HUDEP-2 (cell line): ENCODE measurements at regions not wholly inside any gene's neighbourhood (a gene's known extent, or its start where the extent isn't known, plus 50 kb on each side); places are given as distances from the start of the nearest gene placed in this dataset.

Experiments
- DNase-seq, 76 experiments: peaks; one replicate each; lab custom pipeline; 2025; ENCODE audit not compliant: unreplicated experiment in 76 of 76; lab: John Stamatoyannopoulos, UW

DNA sequence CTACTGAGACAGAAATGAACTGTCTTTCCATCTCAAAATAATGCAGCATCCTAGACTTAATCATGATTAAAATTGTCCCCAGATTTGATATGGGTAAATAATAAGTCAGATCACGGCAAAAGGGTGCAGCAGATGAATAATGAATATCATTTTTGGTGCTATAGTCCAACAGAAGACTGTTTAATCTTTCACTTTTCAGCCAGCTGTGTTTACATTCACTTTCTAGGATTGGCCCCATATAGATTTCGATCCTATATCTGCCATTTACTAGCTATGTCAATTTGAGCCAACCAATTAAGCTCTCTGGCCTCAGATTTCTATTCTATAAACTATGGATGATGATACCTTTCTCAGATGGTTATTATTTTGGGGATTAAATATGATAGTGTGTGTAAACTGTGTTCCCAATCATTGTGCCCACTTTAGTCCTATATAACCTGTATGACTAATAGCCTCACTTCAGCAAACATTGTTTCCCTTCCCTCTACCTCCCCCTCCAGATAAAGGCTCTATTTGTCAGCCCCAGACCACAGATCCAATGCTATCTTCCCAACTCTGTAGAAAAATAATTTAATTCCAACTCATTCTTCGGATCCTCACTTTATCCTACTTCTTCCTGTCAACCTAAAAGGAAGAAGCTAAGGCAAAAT, 53.6 kb upstream of the NT5E start:
- DNase-seq: no peak

DNA sequence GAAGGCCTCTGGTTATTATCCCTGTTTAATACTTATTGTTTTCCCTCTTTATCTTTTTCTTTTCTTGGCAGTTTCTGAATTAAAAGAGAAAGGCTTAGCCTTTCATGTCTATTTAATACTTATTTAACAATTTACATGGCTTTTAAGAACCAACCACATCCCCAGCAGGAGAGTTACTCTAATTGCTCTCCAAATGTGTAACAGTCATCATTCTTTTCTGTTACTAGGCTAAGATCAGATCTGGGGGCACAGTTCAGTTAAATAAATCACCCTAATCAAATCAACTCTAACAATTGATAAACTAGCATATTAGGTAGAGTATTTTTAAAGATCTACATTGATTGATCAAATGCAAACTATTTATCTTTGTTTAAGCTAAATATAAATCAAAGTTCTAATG, 54.1 kb upstream of the NT5E start:
- no peak for DNase-seq

DNA sequence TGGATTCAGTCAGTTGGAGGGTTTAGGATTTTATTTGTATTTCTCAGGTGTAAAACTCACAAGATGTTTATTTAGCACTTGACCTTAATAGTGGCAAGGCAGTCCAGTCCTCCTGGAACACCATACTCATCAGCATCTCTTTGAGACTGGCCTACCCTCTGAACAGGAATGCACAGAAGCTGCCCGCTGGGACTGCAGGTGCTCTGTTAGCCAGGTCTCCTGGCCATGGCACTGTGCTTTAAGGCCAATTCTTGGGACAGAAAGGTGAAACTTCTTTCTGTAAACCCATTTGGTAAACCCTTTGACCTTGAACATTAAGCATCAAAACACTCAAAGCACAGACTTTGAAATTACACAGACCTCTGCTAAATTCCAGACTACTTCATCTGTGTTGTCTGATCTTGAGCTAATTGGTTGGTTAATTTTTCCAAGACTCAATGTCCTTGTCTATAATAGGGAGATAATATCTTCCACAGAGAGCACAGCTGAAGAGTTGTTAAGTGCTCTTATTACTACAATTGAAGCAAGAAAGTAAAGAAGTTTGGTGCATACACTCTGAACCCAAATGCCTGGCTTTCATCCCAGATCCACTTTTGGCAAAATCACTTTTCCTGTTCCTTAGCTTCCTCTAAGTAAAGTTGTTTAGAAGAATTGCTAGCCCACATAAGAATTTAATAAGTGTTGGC, 54.9 kb upstream of the NT5E start:
- peak in 1 of 76 experiments; percentile 1 for DNase-seq

DNA sequence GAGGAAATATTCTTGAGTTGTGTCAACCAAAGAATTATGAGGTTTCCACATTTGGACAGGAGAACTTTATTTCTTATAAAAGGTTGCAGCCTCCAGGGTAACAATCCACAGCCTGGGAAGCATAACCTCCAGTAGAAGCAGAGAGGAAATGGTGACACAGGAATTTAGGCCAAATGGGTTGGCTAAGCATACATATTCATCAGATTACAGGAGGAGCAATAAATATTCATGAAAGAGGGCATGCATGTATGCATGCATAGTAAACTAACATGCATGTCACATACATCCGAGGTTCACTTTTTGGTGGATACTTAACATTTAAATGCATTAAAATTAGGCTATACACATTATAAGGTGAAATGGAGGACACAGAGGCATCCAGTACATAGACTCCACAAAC, 55.7 kb upstream of the NT5E start:
- no peak for DNase-seq

DNA sequence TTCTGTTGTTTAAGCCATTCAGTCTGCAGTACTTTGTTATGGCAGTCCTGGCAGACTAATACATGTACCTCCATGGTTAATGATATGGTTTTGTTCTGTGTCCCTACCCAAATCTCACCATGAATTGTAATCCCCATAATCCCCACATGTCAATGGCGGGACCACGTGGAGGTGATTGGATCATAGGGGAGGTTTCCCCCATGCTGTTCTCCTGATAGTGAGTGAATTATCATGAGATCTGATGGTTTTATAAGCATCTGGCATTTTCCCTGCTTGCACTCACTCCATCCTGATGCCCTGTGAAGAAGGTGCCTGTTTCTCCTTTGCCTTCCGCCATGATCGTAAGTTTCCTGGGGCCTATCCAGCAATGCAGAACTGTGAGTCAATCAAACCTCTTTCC, 57.5 kb upstream of the NT5E start:
- no peak for DNase-seq

DNA sequence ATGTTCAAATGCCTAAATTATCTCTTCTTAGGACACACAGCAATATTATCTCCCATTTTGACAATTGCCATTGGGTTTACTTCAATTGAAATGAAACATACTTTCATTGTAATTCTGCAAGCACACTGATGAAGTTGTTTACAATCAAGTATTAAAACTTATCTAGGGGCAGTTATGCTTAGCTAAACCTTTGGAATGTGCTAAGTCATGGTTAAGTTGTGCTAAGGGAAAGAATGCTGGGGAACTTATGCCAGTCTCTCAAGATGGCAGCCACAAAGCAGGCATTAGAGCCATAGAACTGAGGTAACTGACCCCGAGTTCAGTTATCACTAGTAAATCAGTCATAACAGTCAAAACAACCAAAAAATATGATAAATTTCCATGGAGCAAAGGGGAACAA, 59.1 kb upstream of the NT5E start:
- DNase-seq: no peak

DNA sequence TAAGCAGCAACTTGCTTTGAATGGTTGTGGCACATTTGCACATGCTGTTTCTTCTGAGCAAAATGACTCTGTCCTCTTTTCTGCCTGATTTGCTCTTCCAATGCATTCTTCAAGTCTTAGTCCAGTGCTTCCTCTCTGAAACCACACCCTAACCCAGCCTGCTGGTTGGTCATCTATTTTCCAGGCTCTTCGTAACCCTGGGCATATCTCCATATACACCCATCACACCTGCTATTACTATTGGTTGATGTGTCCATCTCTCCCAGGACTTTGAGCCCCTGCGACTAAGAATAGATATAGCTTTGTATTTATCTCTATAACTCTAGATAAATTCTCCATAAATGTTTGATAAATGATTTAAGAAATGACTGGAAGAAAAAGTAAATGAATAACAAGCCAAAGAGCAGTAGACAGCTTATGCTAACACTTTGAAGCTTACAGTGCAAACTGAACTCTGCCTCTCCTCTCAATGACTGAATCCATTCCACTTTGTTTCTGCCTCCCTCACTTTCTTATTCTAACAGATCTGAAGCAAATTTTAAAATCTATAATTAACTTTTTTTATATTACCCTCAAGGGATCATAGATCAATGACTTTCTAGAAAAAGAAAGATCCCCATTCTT, 59.7 kb upstream of the NT5E start:
- no peak for DNase-seq

DNA sequence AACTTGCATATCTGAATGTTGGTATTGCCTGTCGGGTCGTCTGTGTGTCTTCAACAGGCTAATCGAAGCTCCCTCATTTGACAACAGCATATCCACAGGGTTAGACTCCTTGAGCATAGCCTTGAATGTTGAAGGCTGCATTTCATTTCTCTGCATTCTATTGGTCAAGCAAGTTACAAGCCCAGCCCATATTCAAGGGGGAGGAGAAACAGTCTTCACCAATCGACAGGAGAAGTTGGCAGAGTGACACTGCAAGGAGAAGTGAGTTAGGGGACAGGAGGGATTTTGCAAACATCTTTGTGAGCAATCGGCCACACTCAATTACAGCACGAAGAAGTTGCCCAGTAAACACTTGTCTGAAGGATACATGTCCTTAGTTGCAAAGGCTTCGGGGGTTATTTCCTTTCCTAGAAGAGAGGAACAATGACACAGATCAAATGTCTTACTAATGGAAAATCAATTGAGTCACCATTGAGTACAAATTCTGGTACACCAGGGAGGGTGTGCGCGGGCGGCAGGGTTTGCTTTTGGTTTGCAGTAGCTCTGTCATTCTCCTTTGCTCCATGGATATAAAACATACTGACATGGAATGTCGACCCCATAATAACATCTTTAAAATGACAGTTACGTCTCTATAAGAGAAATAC, 60.6 kb upstream of the NT5E start:
- DNase-seq: no peak

DNA sequence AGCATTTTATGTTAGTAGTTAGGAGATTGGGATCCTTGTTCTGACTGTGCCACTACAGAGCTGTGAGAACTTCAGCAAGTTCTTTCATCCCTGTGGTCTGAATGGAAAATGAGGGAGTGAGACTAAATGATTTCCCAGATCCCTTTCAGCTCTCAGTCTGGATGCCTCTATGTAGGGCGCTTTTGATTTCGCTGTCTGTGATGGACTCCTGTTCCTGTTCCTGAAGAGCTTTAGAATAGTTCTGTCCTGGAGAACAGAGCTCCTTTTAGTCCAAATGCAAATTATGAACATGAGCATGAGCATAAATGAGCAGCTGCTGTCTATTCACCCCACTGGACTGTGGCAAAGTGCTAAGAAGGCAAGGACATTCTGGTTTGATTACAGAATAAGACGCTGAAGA, 61.4 kb upstream of the NT5E start:
- DNase-seq: no peak

DNA sequence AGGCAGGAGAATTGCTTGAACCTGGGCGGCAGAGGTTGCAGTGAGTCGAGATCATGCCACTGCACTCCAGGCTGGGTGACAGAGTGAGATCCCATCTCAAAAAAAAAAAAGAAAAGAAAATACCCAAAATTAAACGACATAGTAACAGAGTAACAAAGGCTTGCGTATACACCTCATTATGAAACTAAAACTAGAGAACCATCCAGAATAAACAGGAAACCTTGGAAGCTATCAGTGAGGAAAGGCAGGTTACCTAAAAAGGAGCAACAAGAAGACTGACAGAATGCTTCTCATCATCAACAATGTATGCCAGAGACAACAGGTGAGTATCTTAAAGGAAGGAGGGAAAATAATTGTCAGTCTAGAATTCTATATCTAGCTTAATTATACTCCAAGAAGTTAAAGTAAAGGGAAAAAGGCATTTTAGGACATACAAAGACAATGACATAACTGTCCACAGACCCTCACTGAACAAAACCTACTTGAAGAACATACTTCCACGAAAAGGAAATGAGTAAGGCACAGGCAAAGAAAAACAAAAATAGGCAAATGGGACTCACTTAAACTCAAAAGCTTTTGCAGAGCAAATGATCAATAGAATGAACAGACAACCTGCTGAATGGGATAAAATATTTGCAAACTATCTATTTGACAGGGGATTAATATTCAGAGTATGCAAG, 64.1 kb upstream of the NT5E start:
- DNase-seq: no peak

DNA sequence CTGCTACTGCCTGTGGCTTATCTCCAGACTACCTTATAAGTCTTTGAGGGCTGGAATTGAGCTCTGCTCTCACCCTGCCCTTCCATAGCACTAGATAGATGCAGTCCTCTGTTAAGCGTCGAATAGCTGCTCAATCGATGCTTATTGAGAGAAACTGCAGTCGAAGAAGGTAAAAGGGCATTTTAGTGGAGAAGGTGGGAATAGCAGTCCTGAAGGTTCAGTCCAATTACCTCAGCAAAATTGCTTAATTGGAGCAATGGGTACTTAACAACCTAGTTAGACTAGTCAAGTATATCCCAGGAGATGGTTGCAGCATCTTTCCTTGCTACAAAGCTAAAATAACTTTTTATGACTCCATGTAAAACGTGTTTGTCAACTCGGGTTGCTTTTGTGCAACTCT, 66.8 kb upstream of the NT5E start:
- DNase-seq: no peak

DNA sequence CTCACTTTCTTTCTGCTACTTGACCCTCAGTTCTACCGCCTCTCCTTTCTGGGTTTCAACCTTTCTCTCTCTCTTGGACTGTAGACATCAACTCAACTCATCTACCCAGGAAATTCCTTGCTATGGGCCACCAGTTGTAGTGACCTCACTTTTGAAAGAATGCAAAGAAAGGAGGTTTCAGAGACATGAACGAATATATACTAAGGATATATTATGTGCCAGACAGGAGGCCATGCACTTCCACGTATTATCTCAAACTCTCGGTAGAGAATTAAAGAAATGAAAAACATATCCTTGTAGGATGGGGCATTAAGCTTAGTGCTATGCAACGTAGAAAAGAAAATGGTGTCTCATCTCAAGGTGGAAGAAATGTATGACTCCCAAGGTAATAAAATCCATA, 67.3 kb upstream of the NT5E start:
- no peak for DNase-seq

DNA sequence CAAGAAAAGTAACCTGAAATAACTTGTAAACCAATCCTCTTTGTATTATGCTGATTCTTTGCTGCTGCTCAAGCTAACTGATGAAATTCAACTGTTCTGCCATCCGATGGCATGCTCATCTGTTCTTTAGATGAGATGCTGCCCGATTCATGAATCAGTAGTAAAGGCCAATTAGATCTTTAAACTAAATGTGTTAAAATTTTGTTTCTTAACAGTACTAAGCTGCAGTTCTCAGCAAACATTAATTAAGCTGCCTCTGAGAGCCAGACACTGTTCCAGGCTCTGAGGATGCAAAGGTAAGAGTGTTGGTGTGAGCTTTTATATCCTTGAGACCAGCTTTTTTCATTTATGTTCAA, 77.0 kb upstream of the NT5E start:
- no peak for DNase-seq

DNA sequence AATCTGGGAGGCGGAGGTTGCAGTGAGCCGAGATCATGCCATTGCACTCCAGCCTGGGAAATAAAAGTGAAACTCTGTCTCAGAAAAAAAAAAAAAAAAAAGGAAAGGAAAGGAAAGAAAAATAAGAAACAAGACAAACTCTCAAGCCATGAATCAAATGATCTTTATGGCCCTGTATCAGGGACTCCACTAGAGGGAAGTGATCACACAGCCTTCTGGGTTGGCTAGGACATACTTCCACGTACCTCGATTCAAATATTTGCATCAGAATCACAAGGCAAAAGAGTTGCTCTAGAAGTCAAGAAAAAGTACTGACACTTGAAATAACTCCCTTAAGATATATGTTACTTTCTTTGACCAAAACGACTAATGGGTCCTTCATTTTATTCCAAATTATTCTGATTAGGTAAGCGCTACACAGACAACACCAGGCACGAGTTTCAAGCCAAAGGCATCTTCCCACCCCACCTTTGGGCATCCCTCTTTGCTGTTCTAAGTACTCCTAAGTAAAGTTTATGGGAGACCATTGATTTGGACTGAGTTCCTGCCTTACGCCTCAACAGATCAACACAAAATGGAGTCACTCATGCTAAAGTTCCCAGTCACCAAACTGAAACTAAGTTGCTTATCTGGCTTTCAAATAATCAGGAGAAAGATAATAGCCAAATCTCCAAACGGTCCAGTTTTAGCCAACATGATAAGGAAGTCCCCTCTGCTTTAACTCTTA, 77.5 kb upstream of the NT5E start:
- DNase-seq: no peak

DNA sequence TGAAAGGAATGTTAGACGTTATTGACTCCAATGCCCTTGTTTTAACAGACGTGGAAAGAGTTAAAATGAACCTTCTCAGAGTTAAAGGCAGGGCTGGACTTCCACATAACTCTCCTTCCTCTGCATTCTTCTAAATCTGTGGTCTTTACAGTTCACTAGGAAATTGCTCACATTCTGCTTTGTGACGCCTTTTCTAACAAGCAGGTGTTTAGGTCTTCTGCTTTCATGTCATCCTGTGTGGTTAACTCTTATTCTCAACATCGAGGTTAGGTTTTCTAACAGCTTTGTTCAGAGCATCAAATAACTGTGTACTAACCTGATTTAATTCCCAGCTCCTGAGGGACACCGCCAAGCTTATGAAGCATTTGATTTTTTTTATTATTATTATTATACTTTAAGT, 81.3 kb upstream of the NT5E start:
- DNase-seq: no peak

DNA sequence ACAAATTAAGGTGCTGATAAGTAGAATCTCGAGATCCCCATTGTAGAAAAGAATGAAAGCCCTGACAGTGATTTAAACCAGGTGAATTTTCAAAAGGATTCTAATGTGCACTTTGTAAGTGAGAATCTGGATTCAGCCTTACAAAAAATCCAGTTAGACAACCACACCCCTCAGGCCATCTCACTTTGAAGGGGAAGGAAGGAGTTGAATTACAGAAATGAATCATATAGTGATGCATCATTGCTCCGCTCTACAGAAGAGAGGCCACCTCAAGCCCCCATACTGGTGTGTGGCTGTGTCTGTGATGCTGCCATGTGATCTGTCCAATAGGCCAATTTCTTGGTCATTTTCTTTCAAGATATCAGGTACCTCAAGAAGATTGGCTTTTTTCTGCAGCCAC, 85.5 kb upstream of the NT5E start:
- no peak for DNase-seq

DNA sequence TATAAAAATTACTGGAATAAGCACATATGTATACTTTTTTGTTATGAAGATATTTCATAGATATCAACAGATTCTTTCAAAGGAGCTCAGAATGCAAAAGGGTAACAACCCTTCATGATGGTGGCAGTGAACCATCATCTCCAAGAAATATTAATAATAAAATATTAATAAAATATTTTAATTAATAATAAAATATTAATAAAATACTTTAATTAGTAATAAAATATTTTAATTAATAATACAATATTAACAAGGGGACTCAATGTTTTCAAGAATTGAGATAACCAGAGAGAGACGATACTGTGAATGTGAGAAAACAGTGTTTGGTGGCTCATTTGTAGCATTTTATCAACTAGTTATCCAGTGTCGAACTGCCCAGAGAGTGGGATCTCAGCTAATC, 86.0 kb upstream of the NT5E start:
- no peak for DNase-seq

DNA sequence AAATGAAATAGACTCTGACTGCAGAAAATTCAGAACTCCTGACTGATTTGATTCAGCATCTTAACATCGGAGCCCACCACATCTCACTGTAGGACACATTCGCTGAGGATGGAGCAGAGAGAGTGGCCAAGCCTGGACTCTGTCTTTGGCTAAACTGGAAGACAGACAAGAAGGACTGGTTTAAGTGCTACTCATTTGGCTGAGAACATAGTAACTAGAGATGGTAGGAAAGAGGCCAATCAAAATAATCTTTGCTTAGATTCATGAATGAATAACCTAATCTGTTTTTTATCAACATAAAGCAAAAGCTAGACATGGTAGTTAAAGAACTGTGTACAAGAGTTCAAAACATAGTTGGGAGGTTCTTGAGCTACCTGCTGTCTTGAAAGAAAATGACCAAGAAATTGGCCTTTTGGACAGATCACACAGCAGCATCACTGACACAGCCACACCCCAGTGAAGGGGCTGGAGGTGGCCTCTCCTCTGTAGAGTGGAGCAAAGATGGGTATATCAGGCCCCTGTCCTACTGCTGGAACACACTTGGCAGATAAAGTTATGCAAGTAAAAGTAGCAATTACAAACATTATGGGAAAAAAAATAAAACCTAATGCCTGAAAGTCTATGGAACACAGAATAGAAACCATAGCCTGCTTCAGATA, 87.1 kb upstream of the NT5E start:
- no peak for DNase-seq

DNA sequence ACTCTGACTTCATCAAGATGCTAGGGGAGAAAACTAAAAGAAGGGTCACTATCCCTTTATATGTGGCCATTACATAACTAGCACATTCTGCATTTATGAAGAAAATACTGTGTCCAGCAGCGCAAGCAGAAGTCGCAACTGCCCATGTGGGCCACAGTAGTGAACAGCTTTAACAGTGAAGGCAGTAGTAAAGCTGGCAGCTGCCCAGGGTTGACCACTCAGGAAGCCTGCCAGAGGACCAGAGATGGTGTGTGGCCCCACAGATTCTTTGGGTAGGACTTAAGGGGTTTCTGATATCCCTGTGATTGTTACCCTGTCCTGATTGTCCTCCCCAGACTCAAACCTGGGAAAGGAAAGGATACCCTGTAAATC, 88.3 kb upstream of the NT5E start:
- DNase-seq: no peak
